Thoracic aorta (tissue), 2 donors: ENCODE measurements at regions not wholly inside any gene's neighbourhood (a gene's known extent, or its start where the extent isn't known, plus 50 kb on each side); places are given as distances from the start of the nearest gene placed in this dataset.

Source experiments
- ATAC-seq: fragments of 150-250 bp; one replicate; pipeline ENCODE4 v1.8.0; 2017; ENCODE audit warnings: low read depth; ENCODE audit not compliant: insufficient number of reproducible peaks, low FRiP score
- DNase-seq: peaks from one replicate; pipeline ENCODE4 v3.0.0-alpha.2; 2020; ENCODE audit warnings: low spot score
- H3K27ac ChIP-seq, 2 donors: fragments of 200-600 bp; sonication (generic); 1 replicate in 1 of 2; 2 replicates in 1 of 2; pipeline ENCODE4 v1.5.1; 2016; ENCODE audit warnings: mild to moderate bottlenecking in 2 of 2, moderate library complexity in 2 of 2
- H3K27me3 ChIP-seq: fragments of 200-600 bp; sonication (generic); replicated peaks from 2 replicates; pipeline ENCODE4 v1.6.0; 2016; ENCODE audit warnings: mild to moderate bottlenecking; ENCODE audit not compliant: insufficient read depth
- H3K36me3 ChIP-seq: fragments of 200-600 bp; sonication (generic); one replicate; pipeline ENCODE4 v1.5.1; 2016
- H3K4me1 ChIP-seq, 2 donors: fragments of 200-600 bp; sonication (generic); 1 replicate in 1 of 2; 2 replicates in 1 of 2; pipeline versions ENCODE4 v1.5.1 to v1.6.0; 2016; ENCODE audit warnings: low read depth in 2 of 2, mild to moderate bottlenecking in 1 of 2; ENCODE audit not compliant: control insufficient read depth in 1 of 2
- H3K4me3 ChIP-seq: fragments of 200-600 bp; sonication (generic); 2 replicates; pipeline ENCODE4 v1.5.1; 2016; ENCODE audit warnings: mild to moderate bottlenecking
- H3K9me3 ChIP-seq: fragments of 200-600 bp; sonication (generic); 2 replicates; pipeline ENCODE4 v1.5.1; 2016
- CTCF ChIP-seq: fragments of 200-600 bp; sonication (generic); IDR thresholded peaks from one replicate; pipeline ENCODE4 v1.5.1; 2019; ENCODE audit warnings: antibody characterized with exemption

DNA sequence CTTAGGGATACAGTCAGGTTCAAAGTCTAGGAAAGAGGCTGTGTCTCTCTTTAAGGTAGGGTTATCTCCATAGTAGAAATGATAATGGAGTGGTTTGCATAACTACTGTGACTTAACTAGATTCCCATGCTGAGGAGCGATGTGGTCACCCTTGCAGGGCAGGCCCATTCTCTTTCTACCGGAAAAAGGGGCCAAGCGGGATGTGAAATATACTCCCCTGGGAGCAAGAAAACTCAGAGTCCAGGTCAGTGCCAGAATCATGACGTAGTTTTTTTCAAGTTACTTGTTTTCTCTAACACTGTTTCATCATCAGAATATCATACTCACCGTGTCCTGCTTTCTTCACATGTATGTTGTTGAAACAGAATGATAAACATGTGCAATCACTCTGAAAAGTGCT lies 649.0 kb upstream of the ANKRD30A start:
- no peak for ATAC-seq
- Histone ChIP-seq H3K27me3 (no peaks in the 10 kb centered on the region), H3K27ac (no peak overlapping the region), H3K9me3 (no peaks in the 10 kb centered on the region), H3K4me1 (no peaks in the 10 kb centered on the region), H3K4me3 (no peak overlapping the region), H3K36me3 (no peaks in the 10 kb centered on the region)
- TF ChIP-seq CTCF: no peak
- DNase-seq: no peak

DNA sequence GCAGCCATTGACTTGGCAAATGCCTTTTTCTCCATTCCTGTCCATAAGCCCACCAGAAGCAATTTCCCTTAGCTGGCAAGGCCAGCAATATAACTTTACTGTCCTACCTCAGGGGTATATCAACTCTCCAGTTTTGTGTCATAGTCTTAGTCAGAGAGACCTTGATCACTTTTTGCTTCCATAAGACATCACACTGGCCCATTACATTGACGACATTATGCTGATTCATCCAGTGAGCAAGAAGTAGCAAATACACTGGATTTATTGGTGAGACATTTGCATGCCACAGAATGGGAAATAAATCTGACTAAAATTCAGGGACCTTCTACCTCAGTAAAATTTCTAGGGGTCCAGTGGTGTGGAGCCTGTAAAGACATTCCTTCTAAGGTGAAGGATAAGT lies 649.7 kb upstream of the ANKRD30A start:
- Histone ChIP-seq H3K4me1 (no peaks in the 10 kb centered on the region), H3K27me3 (no peaks in the 10 kb centered on the region), H3K27ac (no peak overlapping the region), H3K36me3 (no peaks in the 10 kb centered on the region), H3K4me3 (no peak overlapping the region), H3K9me3 (no peaks in the 10 kb centered on the region)
- ATAC-seq (no peak), DNase-seq (no peak)
- TF ChIP-seq CTCF: no peak

DNA sequence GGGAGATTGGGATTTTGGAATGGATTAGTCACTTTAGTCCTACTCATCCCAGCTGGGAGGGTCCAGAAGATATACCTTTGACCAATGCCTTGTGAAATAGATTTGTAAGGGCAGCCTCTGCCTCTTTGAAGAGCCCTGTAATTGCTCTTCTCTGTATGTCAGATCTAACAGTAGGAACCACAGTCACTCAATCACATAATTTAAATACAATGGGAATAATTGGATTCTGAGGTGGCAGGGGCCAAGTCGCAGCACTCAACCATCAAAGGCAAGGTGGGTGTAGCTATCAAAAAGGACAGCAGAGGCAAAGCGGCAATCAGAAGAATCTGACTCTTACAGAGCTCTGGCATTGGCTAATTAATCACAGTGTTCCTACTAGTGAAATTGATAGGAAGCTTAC lies 650.9 kb upstream of the ANKRD30A start:
- Histone ChIP-seq H3K9me3 (no peaks in the 10 kb centered on the region), H3K27me3 (no peaks in the 10 kb centered on the region), H3K4me3 (no peak overlapping the region), H3K36me3 (no peaks in the 10 kb centered on the region), H3K27ac (no peak overlapping the region), H3K4me1 (no peaks in the 10 kb centered on the region)
- DNase-seq: no peak
- no peak for TF ChIP-seq CTCF
- no peak for ATAC-seq

DNA sequence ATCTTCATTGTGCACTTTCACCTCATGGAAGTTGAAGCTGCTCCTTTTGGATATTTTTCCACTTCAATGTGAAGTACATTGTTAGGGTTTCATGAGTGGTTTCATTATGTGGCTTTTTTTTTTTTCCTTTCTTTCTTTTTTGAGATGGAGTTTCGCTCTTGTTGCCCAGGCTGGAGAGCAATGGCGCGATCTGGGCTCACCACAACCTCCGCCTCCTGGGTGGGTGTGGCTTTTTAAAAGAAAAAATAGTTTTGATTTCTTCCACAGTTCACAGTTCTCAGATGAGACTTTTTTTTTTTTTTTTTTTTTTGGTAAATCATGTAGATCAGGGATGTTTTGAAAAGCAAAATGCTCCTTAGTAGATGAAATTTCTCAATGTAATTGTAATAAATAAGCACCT lies 652.3 kb upstream of the ANKRD30A start:
- H3K4me1 ChIP-seq: no peaks in the 10 kb centered on the region
- H3K9me3 ChIP-seq: no peaks in the 10 kb centered on the region
- DNase-seq (no peak), ATAC-seq (no peak)
- TF ChIP-seq CTCF: no peak
- H3K4me3 ChIP-seq: no peak overlapping the region
- H3K27ac ChIP-seq: no peak overlapping the region
- H3K27me3 ChIP-seq: no peaks in the 10 kb centered on the region
- H3K36me3 ChIP-seq: no peaks in the 10 kb centered on the region

DNA sequence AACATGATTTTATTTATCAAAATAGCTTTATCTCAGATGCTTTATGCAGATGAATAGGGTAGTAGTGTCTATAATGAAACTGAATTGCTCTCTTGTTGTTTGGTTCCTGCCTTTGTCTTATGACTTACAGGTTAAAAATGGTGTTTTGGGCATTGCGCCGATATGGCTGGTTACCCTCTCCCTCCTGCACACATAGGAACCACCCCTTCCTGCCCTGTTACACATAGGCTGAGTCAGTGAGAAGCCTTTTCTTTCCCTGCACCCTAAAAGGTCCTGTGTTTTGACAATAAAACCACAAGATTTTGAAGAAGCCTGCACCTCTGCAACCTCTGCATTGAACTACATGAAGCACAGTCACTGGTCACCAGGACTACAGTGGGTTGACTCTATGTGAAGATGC lies 655.8 kb upstream of the ANKRD30A start:
- no peak for TF ChIP-seq CTCF
- no peaks in the 10 kb centered on the region for H3K36me3 ChIP-seq
- H3K27me3 ChIP-seq: no peaks in the 10 kb centered on the region
- DNase-seq (no peak), ATAC-seq (no peak)
- H3K4me1 ChIP-seq: no peaks in the 10 kb centered on the region
- H3K9me3 ChIP-seq: no peaks in the 10 kb centered on the region
- no peak overlapping the region for H3K27ac ChIP-seq
- H3K4me3 ChIP-seq: no peak overlapping the region
